ENCODE measurements at regions not wholly inside any gene's neighbourhood (a gene's known extent, or its start where the extent isn't known, plus 50 kb on each side); places are given as distances from the start of the nearest gene placed in this dataset.

DNA sequence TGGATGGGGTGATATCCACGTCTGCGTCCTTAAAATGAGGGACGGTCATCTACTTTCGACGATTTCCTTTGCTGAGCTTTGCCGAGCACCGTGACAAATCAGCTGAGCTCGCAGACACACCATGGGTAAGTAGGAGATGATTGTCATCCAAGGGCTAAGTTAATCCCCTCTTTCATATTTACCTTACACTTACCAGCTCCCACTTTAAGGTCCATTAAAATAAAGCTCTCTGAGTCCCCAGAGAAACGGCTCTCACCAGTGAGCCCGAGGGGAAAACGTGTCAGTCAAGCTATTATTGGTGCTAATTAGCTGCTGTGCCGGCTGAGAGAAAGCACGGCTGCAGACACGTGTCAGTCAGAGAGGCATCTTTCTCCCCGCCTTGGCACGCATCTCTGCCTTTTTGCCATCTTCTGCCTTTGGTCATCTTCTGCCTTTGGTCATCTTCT is 72.2 kb downstream of the CRLF2 start:
- TF ChIP-seq, protein P1, sequence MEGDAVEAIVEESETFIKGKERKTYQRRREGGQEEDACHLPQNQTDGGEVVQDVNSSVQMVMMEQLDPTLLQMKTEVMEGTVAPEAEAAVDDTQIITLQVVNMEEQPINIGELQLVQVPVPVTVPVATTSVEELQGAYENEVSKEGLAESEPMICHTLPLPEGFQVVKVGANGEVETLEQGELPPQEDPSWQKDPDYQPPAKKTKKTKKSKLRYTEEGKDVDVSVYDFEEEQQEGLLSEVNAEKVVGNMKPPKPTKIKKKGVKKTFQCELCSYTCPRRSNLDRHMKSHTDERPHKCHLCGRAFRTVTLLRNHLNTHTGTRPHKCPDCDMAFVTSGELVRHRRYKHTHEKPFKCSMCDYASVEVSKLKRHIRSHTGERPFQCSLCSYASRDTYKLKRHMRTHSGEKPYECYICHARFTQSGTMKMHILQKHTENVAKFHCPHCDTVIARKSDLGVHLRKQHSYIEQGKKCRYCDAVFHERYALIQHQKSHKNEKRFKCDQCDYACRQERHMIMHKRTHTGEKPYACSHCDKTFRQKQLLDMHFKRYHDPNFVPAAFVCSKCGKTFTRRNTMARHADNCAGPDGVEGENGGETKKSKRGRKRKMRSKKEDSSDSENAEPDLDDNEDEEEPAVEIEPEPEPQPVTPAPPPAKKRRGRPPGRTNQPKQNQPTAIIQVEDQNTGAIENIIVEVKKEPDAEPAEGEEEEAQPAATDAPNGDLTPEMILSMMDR (IDR thresholded peaks at IDR 0.05): no peak
- TF ChIP-seq POLR2AphosphoS5 (IDR thresholded peaks at IDR 0.05): no peak

Data from breast epithelium (tissue), 3 donors.